Amniotic epithelial cell (primary cell): ENCODE measurements at regions not wholly inside any gene's neighbourhood (a gene's known extent, or its start where the extent isn't known, plus 50 kb on each side); places are given as distances from the start of the nearest gene placed in this dataset.

Source experiments
- DNase-seq: peaks from one replicate; pipeline ENCODE4 v3.0.0-alpha.2; 2010; ENCODE audit warnings: low read depth

DNA sequence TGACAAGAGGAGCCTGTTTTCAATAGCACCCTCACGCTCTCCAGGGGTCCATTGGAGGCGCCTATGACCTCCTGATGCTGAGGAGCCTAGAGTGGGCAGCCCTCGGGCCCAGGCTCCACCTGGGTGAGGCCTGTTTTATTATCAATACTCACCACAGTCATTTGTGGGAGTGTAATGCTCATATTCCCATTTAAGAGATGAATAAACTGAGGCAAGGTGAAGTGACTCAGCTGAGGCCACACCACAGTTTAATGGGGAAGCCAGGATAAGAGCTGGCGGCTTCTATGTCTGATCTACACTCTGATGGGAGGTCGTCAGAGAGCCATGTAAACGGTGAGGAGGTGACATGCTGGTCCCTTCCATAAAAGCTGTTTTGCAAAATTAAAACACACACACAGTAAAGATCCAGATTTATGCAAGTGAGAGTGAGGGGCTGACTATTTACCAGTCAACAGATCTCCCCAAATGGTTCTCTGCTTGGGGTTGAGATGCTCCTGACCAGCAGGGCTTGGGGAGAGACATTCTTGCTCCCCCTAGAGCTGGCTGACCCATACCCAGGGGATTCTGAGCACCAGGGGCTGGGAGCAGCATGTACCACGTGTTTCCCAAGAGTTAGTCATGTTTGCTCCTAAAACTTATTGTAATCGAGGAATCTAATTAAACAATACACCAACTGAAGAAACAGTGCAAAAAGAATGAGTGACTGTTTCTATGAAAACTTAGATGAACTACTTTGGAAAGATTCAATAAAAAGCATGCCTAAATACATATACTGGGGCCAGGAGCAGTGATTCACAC, 81.0 kb upstream of the INSIG1 start:
- no peak for DNase-seq

- DNase-seq: no peak
Observed at GRCh38 chr7:155217634-155218033, 80.0 kb upstream of the INSIG1 start.

DNA sequence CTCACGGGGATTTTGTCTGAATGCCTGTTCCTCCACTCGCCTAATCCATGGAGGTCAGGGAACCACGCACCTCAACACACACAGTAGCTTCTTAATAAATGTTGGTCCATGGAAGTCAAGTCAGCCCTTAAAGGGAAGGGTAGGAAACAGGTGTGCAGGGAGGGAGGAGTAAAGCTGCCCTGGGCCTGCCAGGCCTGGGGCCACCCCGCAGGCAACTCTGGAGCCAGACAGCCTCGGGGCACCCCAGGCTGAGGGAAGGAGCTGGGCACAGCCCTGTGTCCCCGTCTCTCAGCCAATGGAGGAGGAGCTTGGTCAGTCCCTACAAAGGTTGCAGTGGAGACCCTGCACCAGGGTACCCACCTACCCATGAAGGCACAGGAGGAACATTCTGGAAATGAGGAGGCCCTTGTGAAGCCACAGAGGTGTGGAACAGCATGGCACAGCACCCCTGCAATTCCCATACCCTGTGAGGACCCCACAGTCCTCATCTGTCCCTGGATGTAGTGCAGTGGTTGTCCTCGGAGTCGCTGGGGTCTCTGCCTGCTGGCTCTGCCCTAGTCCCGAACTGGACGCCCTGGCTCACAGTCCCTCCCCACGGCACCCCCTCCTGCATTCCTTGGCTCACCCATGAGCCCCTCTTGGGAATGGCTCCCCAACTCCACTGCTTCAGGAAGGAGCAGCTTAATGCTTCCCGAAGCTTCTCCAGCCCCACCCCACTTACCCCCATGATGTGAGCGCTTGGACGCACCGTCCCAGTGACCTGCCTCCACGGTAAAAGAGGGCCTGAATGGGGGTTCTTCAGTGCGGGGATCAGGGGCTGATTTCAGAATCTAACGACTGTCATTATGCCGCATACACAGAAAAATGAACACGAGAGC, 79.2 kb upstream of the INSIG1 start:
- no peak for DNase-seq

GRCh38 chr7:155219154-155219531, 78.5 kb upstream of the INSIG1 start:
- no peak for DNase-seq

GRCh38 chr7:155219947-155220769, 77.5 kb upstream of the INSIG1 start:
- no peak for DNase-seq

DNA sequence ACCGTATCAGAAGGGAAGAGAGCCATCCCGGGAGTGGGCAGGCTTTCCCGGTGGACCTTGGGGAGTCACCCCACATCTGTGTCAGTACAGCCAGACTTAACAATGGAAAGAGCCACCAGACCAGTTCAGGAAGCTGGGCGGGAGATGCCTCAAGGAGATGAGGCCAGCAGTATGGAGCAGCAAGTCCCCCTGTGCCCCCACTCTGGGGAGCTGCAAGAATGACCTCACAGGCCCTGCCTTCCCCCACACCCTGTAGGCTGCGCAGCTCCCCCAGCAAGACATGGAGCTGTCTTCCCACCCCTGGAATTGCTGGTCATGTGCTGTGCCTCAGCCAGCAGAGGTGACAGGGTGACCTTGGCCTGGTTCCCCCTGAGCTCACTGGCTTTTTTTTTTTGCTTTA, 76.8 kb upstream of the INSIG1 start:
- no peak for DNase-seq

GRCh38 chr7:155221547-155221946, 76.1 kb upstream of the INSIG1 start:
- no peak for DNase-seq

- no peak for DNase-seq
Observed at GRCh38 chr7:155222061-155222460, 75.6 kb upstream of the INSIG1 start.

- DNase-seq: no peak
Observed at GRCh38 chr7:155222573-155222972, 75.1 kb upstream of the INSIG1 start.

DNA sequence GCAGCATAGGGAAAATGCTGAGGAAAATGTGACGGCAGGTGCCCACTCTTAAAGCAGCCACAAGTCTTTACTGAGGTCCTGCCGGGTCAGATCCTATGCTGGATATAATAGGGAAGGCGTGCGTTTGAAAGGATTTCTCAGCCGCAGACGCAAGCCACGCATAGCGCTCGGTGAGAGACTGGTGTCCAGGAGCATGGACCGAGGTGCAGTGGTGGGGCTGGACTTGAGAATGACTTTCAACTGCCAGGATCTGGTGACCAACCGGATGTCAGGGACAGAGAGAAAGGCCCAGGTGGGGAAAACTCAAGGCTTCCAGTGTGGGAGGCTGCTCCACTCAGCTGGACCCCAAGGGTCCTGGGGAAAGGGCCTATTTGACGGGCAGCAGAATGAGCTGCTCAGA, 74.7 kb upstream of the INSIG1 start:
- DNase-seq: no peak

GRCh38 chr7:155223503-155223902, 74.2 kb upstream of the INSIG1 start:
- no peak for DNase-seq

DNA sequence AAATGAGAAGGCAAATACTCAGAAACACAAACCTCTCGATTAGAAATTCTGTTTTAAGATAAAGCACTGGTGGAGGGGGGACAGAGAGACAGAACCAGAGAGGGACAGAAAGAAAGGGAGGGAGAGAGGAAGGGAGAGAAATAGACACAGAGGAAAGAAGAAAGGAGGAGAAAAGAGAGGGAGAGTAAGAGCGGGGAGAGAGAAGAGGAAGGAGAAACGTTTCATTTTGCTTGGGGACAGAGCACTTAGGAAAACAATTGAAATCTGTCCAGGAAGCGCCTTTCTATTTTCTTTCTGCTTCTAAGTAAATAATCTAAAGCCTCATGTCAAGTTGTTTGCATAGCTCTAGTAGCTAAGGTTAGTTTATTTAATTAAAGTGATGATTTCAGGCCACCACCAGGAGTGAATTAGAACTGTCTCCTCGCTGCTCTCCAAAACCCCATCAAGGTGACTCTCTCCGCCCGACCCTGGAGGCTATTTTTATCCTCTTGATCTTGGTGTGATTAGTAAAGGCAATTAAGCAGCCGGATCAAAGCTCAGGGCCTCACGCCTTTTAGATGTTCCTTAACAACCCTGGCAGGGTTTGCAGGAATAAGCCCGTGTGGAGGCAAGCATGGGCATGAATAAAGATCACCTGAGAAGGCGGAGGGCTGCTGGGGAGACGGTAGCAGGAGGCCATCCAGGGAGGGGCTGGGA, 73.4 kb upstream of the INSIG1 start:
- no peak for DNase-seq

DNA sequence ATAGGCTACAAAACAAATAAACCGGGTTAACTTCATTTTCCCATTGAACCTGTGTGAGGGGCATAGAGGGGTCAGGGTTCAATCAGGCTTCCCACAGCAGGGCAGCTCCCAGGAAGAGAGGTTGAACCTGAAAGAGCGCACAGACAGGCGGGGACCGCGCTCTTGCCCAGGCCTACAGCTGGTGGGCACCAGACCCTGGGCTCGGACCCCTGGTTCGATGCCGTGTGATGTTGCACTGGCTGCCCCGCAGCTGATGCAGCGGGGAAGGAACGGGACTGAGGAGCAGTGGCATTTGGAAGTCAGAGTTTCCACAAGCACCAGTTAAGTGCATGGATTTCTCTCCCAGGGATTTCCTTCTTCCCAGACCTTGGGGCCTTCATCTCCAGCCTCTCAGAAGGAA, 72.6 kb upstream of the INSIG1 start:
- no peak for DNase-seq

- no peak for DNase-seq
Observed at GRCh38 chr7:155225516-155225915, 72.2 kb upstream of the INSIG1 start.

DNA sequence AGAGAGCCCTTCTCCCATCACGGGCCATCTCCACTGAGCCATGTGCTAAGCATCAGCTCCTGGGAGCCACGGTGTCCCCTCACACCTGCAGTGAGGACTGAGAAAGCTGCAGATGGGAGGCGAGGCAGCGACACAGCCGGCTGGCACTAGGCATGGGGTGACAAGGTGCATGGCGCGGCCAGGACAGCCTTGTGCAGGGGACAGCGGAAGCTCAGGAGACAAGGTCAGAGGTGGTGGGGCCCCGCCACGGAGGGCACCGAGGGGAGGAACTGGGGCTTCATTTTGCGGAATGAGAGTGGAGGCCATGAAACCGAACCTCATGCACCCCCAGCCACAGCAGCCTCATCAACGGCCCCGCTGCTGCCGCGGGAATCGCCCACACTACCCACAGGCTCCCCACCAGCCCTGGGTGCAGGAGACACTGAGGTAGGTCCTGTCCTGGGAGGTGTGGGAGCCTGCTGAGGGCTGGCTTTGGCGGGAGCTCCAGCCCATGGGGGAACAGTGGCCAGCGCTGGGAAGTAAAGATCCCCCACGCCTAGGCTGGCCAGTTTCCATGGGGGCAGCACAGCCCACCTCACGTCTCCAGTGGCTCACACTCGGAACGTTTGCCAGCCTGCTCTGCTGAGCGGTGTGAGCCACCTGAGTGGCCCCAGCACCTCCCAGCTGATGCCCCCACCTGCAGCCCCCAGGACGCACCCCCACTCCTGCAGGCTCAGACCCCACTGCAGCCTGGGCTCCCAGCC, 71.2 kb upstream of the INSIG1 start:
- DNase-seq: no peak

GRCh38 chr7:155227004-155227787, 70.5 kb upstream of the INSIG1 start:
- no peak for DNase-seq

DNA sequence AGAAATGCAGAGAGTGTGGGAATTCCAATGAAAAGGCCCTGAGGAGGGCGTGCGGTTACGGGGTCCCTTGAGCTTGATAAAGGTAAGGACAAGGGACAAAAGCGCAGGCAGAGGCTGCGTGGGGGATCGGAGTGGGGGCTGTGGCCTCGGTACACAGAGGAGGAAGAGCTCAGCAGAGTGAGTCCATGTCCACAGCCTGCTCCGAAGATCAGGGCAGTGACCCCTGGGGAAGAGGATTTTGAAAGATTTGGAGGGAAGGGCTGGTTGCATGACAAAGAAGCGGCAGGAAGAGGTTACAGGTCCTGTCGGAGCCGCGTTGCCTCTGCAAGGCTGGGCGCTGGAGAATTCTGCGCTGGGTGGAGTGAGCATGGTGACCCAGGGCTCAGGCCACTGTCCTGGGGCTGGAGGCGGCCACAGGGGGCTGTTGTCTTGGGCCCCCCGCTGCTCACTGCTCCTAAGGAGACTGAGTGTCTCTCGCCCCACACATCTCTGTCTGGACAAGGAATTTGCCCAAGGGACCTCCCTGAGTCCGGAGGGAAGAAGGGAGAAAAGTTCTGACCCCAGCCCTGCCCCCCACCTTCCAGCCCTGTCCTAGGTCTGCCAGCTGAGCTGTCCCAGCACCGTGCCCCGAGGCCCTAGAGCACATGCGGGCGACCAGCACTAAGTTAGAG, 69.8 kb upstream of the INSIG1 start:
- DNase-seq: no peak

GRCh38 chr7:155228459-155228845, 69.2 kb upstream of the INSIG1 start:
- DNase-seq: no peak

DNA sequence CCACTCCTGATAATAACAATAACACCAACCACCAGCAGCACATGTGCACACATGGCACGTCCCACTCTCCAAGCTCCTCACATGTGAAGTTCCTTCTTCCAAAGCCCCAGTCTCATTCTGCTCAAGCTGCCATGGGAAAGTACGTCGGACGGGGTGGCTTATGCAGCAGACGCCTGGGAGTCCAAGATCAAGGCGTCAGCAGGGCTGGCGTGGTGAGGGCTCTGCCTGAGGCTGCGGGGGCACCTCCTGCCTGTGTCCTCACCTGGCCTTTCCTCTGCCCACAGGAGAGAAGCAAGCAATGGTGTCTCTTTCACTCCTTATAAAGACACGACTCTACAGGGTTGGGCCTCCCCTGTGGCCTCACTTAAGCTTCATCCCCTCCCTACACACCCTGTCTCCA, 68.8 kb upstream of the INSIG1 start:
- no peak for DNase-seq
